IMR-90 (cell line): ENCODE measurements at regions not wholly inside any gene's neighbourhood (a gene's known extent, or its start where the extent isn't known, plus 50 kb on each side); places are given as distances from the start of the nearest gene placed in this dataset.

ENCODE experiments used
- ATAC-seq: fragments of 200-7000 bp; cut with Tn5 transposase; 2 replicates; pipeline ENCODE4 v1.9.1; 2020; ENCODE audit warnings: low read depth, mild to moderate bottlenecking, moderate library complexity
- BruUV-seq: library from RNA; stranded (reverse); fragments of 400-500 nt; replicated peaks from 2 replicates; lab custom pipeline; 2021; lab: Mats Ljungman, UMichigan
- CTCF ChIA-PET: fragments of 300-600 bp; formaldehyde crosslinking; extraction: SDS; loops from one replicate; lab custom pipeline; 2021; ENCODE audit warnings: antibody characterized with exemption; lab: Yijun Ruan, JAX
- POLR2A ChIA-PET: fragments of 300-600 bp; sonication (Branson Sonifier 250); formaldehyde crosslinking; loops from one replicate; lab custom pipeline; 2022; ENCODE audit warnings: antibody characterized with exemption; ENCODE audit not compliant: unreplicated experiment; lab: Charles Lee
- DNase-seq: peaks from one replicate; pipeline ENCODE4 v3.0.0; 2013
- H2AFZ ChIP-seq: replicated peaks from 2 replicates; pipeline ENCODE3; 2013; ENCODE audit warnings: low read length, mild to moderate bottlenecking; ENCODE audit not compliant: poor library complexity
- H2AK5ac ChIP-seq: 2 replicates; pipeline ENCODE4 v1.6.1; 2013; ENCODE audit warnings: low read depth, low read length, inconsistent platforms
- H2AK9ac ChIP-seq: replicated peaks from 2 replicates; pipeline ENCODE3; 2013; ENCODE audit warnings: mild to moderate bottlenecking, low read depth, low read length, moderate library complexity; ENCODE audit not compliant: poor library complexity
- H2BK120ac ChIP-seq: 2 replicates; pipeline ENCODE4 v1.6.1; 2013; ENCODE audit warnings: low read depth, low read length, inconsistent platforms
- H2BK15ac ChIP-seq: 3 replicates; pipeline ENCODE4 v1.6.1; 2013; ENCODE audit warnings: low read depth, low read length, inconsistent platforms
- H2BK20ac ChIP-seq: 2 replicates; pipeline ENCODE4 v1.6.1; 2013; ENCODE audit warnings: low read depth, mild to moderate bottlenecking, inconsistent platforms, low read length, moderate library complexity
- H2BK5ac ChIP-seq: 2 replicates; pipeline ENCODE4 v1.6.1; 2013; ENCODE audit warnings: mild to moderate bottlenecking, low read depth, low read length, inconsistent platforms; ENCODE audit not compliant: poor library complexity, severe bottlenecking
- H3K14ac ChIP-seq: replicated peaks from 2 replicates; pipeline ENCODE4 v1.6.1; 2013; ENCODE audit warnings: low read depth, low read length, inconsistent platforms
- H3K18ac ChIP-seq: 2 replicates; pipeline ENCODE4 v1.6.1; 2013; ENCODE audit warnings: low read depth, low read length, control low read depth
- H3K23ac ChIP-seq: 2 replicates; pipeline ENCODE4 v1.6.1; 2013; ENCODE audit warnings: low read depth, low read length, inconsistent platforms
- H3K27ac ChIP-seq: 2 replicates; pipeline ENCODE4 v1.5.1; 2013; ENCODE audit warnings: mild to moderate bottlenecking, control low read depth, low read length; ENCODE audit not compliant: insufficient read depth
- H3K27me3 ChIP-seq: 2 replicates; pipeline ENCODE4 v1.6.1; 2013; ENCODE audit warnings: low read length; ENCODE audit not compliant: control insufficient read depth, insufficient read depth
- H3K36me3 ChIP-seq: 2 replicates; pipeline ENCODE4 v1.6.1; 2013; ENCODE audit warnings: low read length, mixed read lengths; ENCODE audit not compliant: control insufficient read depth, insufficient read depth
- H3K4ac ChIP-seq: 2 replicates; pipeline ENCODE4 v1.6.1; 2013; ENCODE audit warnings: low read depth, low read length, inconsistent platforms
- H3K4me1 ChIP-seq: 2 replicates; pipeline ENCODE4 v1.6.1; 2013; ENCODE audit warnings: low read length, mixed read lengths; ENCODE audit not compliant: control insufficient read depth, insufficient read depth
- H3K4me2 ChIP-seq: 2 replicates; pipeline ENCODE4 v1.6.1; 2013; ENCODE audit warnings: low read depth, mild to moderate bottlenecking, control low read depth, low read length, moderate library complexity
- H3K4me3 ChIP-seq: 2 replicates; pipeline ENCODE4 v1.5.1; 2013; ENCODE audit warnings: low read depth, mild to moderate bottlenecking, control low read depth, low read length, moderate library complexity; ENCODE audit not compliant: insufficient read depth
- H3K56ac ChIP-seq: 2 replicates; pipeline ENCODE4 v1.6.1; 2013; ENCODE audit warnings: low read length, inconsistent platforms; ENCODE audit not compliant: insufficient read depth; ENCODE audit errors: extremely low read depth
- H3K79me1 ChIP-seq, 2 experiments: 2 replicates each; pipeline ENCODE4 v1.6.1; 2013; ENCODE audit warnings: low read length in 2 of 2, inconsistent platforms in 1 of 2, low read depth in 1 of 2
- H3K9ac ChIP-seq: 2 replicates; pipeline ENCODE4 v1.6.1; 2013; ENCODE audit warnings: low read depth, low read length, control low read depth
- H3K9me1 ChIP-seq: 2 replicates; pipeline ENCODE4 v1.6.1; 2013; ENCODE audit warnings: low read length, inconsistent platforms; ENCODE audit not compliant: insufficient read depth
- H3K9me3 ChIP-seq: 2 replicates; pipeline ENCODE4 v1.6.1; 2013; ENCODE audit warnings: low read length; ENCODE audit not compliant: control insufficient read depth, insufficient read depth
- H4K20me1 ChIP-seq: 2 replicates; pipeline ENCODE4 v1.6.1; 2013; ENCODE audit warnings: low read length, inconsistent platforms; ENCODE audit not compliant: insufficient read depth
- H4K5ac ChIP-seq: 2 replicates; pipeline ENCODE4 v1.6.1; 2013; ENCODE audit warnings: mild to moderate bottlenecking, low read depth, low read length, control low read depth
- H4K8ac ChIP-seq, 2 experiments: 2 replicates each; pipeline ENCODE4 v1.6.1; 2013; ENCODE audit warnings: low read depth in 2 of 2, low read length in 2 of 2, control low read depth in 1 of 2, inconsistent platforms in 1 of 2
- H4K91ac ChIP-seq: 2 replicates; pipeline ENCODE4 v1.6.1; 2013; ENCODE audit warnings: low read depth, low read length, inconsistent platforms; ENCODE audit not compliant: insufficient read depth
- BHLHE40 ChIP-seq: fragments of 150-350 bp; IDR thresholded peaks from 2 replicates; pipeline ENCODE4 v1.6.1; 2016; ENCODE audit warnings: mild to moderate bottlenecking, low read depth, low read length
- CEBPB ChIP-seq: IDR thresholded peaks from 2 replicates; pipeline ENCODE4 v1.6.1; 2012; ENCODE audit warnings: low read depth, low read length, improper control_type of control experiment
- CHD1 ChIP-seq: IDR thresholded peaks from 2 replicates; pipeline ENCODE4 v1.6.1; 2012; ENCODE audit warnings: low read depth, low read length, improper control_type of control experiment
- CTCF ChIP-seq: conservative IDR thresholded peaks from 2 replicates; pipeline ENCODE4 v1.5.1; 2012; ENCODE audit warnings: mild to moderate bottlenecking, low read depth, low read length, improper control_type of control experiment
- ELK1 ChIP-seq: fragments of 150-350 bp; IDR thresholded peaks from 2 replicates; pipeline ENCODE4 v1.6.1; 2016; ENCODE audit warnings: low read depth, mild to moderate bottlenecking, low read length, moderate library complexity, borderline replicate concordance
- FOS ChIP-seq: fragments of 150-350 bp; IDR thresholded peaks from 2 replicates; pipeline ENCODE4 v1.6.1; 2016; ENCODE audit warnings: low read depth, low read length
- MAZ ChIP-seq: IDR thresholded peaks from 2 replicates; pipeline ENCODE4 v1.6.1; 2012; ENCODE audit warnings: low read depth, mild to moderate bottlenecking, low read length, improper control_type of control experiment, moderate library complexity, borderline replicate concordance
- MXI1 ChIP-seq: IDR thresholded peaks from 2 replicates; pipeline ENCODE4 v1.6.1; 2012; ENCODE audit warnings: low read depth, mild to moderate bottlenecking, low read length, moderate library complexity, borderline replicate concordance
- NFE2L2 ChIP-seq: fragments of 150-350 bp; IDR thresholded peaks from 2 replicates; pipeline ENCODE4 v1.6.1; 2016; ENCODE audit warnings: low read depth, mild to moderate bottlenecking, low read length
- POLR2A ChIP-seq: IDR thresholded peaks from 2 replicates; pipeline ENCODE4 v1.6.1; 2012; ENCODE audit warnings: mild to moderate bottlenecking, low read depth, low read length
- RFX5 ChIP-seq: IDR thresholded peaks from 2 replicates; pipeline ENCODE4 v1.8.0; 2012; ENCODE audit warnings: low read depth, mild to moderate bottlenecking, low read length, moderate library complexity
- SMC3 ChIP-seq: fragments of 150-350 bp; IDR thresholded peaks from 2 replicates; pipeline ENCODE4 v1.6.1; 2016; ENCODE audit warnings: low read depth, mild to moderate bottlenecking, antibody characterized with exemption, low read length, moderate library complexity
- USF2 ChIP-seq: fragments of 150-350 bp; IDR thresholded peaks from 2 replicates; pipeline ENCODE4 v1.6.1; 2017; ENCODE audit warnings: mild to moderate bottlenecking, antibody characterized with exemption, low read length, low read depth
- WGBS, 2 experiments: methylation state at CpG; one replicate each; pipeline versions ENCODE4 v1.1.5 to v1.1.7; 2013; ENCODE audit warnings: missing lambda C conversion rate in 2 of 2; ENCODE audit not compliant: insufficient read length in 1 of 2; ENCODE audit errors: extremely low coverage in 2 of 2; 5-methylcytosine and 5-hydroxymethylcytosine counted together
- dilution Hi-C: fragments of 300-500 bp; cut with HindIII; formaldehyde crosslinking; loops from one replicate; pipeline ENCODE4 v1.14.3; 2018; ENCODE audit warnings: low sequenced_read_pairs; ENCODE audit not compliant: unreplicated experiment
- in situ Hi-C: fragments of 300-500 bp; cut with MboI; formaldehyde crosslinking; loops from 3 replicates; pipeline ENCODE4 v1.14.3; 2019; ENCODE audit warnings: low sequenced_read_pairs, inconsistent platforms, mixed read lengths
- intact Hi-C: fragments of 100-400 bp; cut with micrococcal nuclease; formaldehyde crosslinking; loops from 2 replicates; pipeline ENCODE4 v1.10.0; 2022

- TF ChIP-seq RFX5: no peak
These were observed 73.9 kb upstream of the DUSP22 start (continued) for GRCh38 chr6:218153-219018.

GRCh38 chr6:219019-219570 is 73.2 kb upstream of the DUSP22 start:
- Histone ChIP-seq H4K20me1 (no peaks in the 10 kb centered on the region), H4K8ac (no peak overlapping the region), H4K5ac (no peak overlapping the region), H2BK20ac (no peak overlapping the region), H3K56ac (no peak overlapping the region), H3K4me3 (no peak overlapping the region), H3K9me3 (no peaks in the 10 kb centered on the region; the same call in 1 of the 2 replicates), H4K91ac (no peak overlapping the region), H3K27ac (no peak overlapping the region), H3K4ac (no peak overlapping the region), H3K23ac (no peak overlapping the region), H3K4me1 (peaks cover 7% of the 10 kb centered on the region), H3K14ac (no peak overlapping the region), H3K4me2 (no peak overlapping the region), H2BK15ac (no peak overlapping the region), H3K36me3 (no peaks in the 10 kb centered on the region), H3K9me1 (peaks cover 3% of the 10 kb centered on the region; the same call in 1 of the 2 replicates), H2BK120ac (no peak overlapping the region), H3K9ac (no peak overlapping the region), H2AK5ac (no peak overlapping the region), H3K18ac (no peak overlapping the region), H3K79me1 (no peaks in the 10 kb centered on the region), H2AFZ (no peak overlapping the region), H2BK5ac (no peak overlapping the region), H3K27me3 (no peaks in the 10 kb centered on the region), H2AK9ac (no peak overlapping the region)
- ChIA-PET POLR2A (no interaction called here), CTCF (no interaction called here)
- dilution Hi-C loops: no loop called here
- BruUV-seq: no TSS peak
- no peak for DNase-seq
- in situ Hi-C loops: no loop called here
- no peak for ATAC-seq
- no CpG with 5 or more reads among the region's 3 CpGs for WGBS, 2 experiments
- intact Hi-C loops: no loop called here
- TF ChIP-seq SMC3 (no peak), BHLHE40 (no peak), USF2 (no peak), CTCF (no peak), MXI1 (no peak), MAZ (no peak), POLR2A (no peak), ELK1 (no peak), FOS (no peak), NFE2L2 (no peak), CEBPB (no peak), CHD1 (no peak)
